ACC112 (cell line): ENCODE measurements at regions not wholly inside any gene's neighbourhood (a gene's known extent, or its start where the extent isn't known, plus 50 kb on each side); places are given as distances from the start of the nearest gene placed in this dataset.

Experiments
- H2AFZ ChIP-seq: fragments of 200-600 bp; sonication (generic); one replicate; pipeline ENCODE4 v1.6.0; 2017; ENCODE audit warnings: antibody characterized with exemption, low read length; ENCODE audit not compliant: unreplicated experiment
- H3K27ac ChIP-seq: fragments of 200-600 bp; sonication (generic); 2 replicates; pipeline ENCODE4 v1.5.1; 2014; ENCODE audit warnings: low read depth, mild to moderate bottlenecking, antibody characterized with exemption, low read length, moderate library complexity
- H3K27me3 ChIP-seq: fragments of 200-600 bp; sonication (generic); 2 replicates; pipeline ENCODE4 v1.6.1; 2014; ENCODE audit warnings: mild to moderate bottlenecking, antibody characterized with exemption, low read length, moderate library complexity, mixed read lengths; ENCODE audit not compliant: insufficient read depth
- H3K36me3 ChIP-seq: fragments of 200-600 bp; sonication (generic); 2 replicates; pipeline ENCODE4 v1.6.1; 2016; ENCODE audit warnings: mild to moderate bottlenecking, antibody characterized with exemption, low read length, moderate library complexity, mixed read lengths; ENCODE audit not compliant: insufficient read depth
- H3K4me1 ChIP-seq: fragments of 200-600 bp; sonication (generic); one replicate; pipeline ENCODE4 v1.6.1; 2016; ENCODE audit warnings: low read length, mixed read lengths; ENCODE audit not compliant: insufficient read depth, unreplicated experiment, control insufficient read depth
- H3K4me3 ChIP-seq: fragments of 200-600 bp; sonication (generic); 2 replicates; pipeline ENCODE4 v1.5.1; 2014; ENCODE audit warnings: mild to moderate bottlenecking, low read depth, low read length
- H3K79me2 ChIP-seq: fragments of 200-600 bp; sonication (generic); one replicate; pipeline ENCODE4 v1.6.0; 2016; ENCODE audit warnings: low read length; ENCODE audit not compliant: control insufficient read depth, unreplicated experiment, insufficient read depth

DNA sequence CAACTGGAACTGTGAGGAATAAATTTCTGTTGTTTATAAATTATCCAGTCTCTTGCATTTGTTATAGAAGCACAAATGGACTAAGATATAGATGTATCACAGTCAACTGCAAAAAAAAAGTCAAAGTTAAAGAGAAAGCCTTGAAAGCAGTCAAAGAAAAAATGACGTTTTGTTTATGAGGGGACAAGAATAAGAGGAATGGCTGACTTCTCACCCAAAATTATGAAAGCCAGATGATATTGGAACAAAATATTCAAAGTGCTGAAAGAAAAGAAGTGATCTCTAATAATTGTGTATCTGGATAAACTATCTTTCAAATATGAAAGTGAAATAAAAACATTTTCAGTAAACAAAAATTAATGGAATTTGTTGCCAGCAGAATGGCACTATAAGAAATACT, 171.8 kb upstream of the IGF1R start:
- H3K4me1 ChIP-seq, result no peaks in the 10 kb centered on the region
- H3K27me3 ChIP-seq, result peaks cover 18% of the 10 kb centered on the region
- no peak overlapping the region for H3K4me3 ChIP-seq
- no peak overlapping the region for H3K27ac ChIP-seq
- H3K79me2 ChIP-seq, result no peaks in the 10 kb centered on the region
- H3K36me3 ChIP-seq, result no peaks in the 10 kb centered on the region
- no peak overlapping the region for H2AFZ ChIP-seq

GRCh38 chr15:98480844-98481243, 167.5 kb upstream of the IGF1R start:
- H3K27me3 ChIP-seq, result peaks cover 34% of the 10 kb centered on the region
- no peak overlapping the region for H3K4me3 ChIP-seq
- no peak overlapping the region for H2AFZ ChIP-seq
- no peaks in the 10 kb centered on the region for H3K4me1 ChIP-seq
- H3K79me2 ChIP-seq, result no peaks in the 10 kb centered on the region
- H3K36me3 ChIP-seq, result no peaks in the 10 kb centered on the region
- no peak overlapping the region for H3K27ac ChIP-seq

- Histone ChIP-seq H3K27ac (no peak overlapping the region), H2AFZ (no peak overlapping the region), H3K4me1 (no peaks in the 10 kb centered on the region), H3K36me3 (no peaks in the 10 kb centered on the region), H3K79me2 (no peaks in the 10 kb centered on the region), H3K27me3 (peaks cover 35% of the 10 kb centered on the region), H3K4me3 (no peak overlapping the region)
Observed at GRCh38 chr15:98483575-98484130, 164.7 kb upstream of the IGF1R start.

DNA sequence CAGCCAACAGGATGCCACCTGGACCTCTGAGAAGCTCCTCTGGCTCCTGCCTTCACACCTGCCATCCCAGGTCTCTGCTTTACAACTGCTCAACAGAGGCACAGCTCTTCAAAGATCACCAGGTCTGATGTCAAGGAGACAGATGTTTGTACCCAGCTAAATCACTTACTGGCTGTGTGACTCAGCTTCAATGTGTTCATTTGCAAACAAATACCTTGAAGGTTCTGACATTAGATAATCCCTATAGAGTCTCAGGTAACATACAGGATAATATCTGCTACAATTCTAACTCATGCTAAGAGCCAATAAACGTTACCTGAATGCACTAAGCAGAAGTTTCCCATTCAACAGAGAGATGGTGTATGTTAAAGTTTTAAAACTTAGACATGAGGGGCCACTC, 163.4 kb upstream of the IGF1R start:
- Histone ChIP-seq H3K79me2 (no peaks in the 10 kb centered on the region), H3K4me3 (no peak overlapping the region), H3K27me3 (peaks cover 35% of the 10 kb centered on the region)

DNA sequence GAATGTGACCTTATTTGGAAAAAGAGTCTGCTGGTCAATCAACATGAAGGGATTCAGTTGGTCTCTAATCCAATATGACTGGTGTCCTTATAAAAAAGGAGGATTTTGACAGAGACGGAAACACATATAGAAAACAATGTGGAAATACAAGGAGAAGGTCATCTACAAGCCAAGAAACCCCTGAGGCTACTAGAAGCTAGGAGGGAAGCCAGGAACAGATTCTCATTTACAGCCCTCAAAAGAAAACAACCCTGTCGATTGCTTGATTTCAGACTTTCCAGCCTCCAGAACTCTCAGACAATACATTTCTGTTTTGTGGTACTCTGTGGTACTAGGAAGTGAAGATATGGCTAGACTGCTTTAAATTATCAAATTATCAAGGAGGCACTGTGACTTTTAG, 162.9 kb upstream of the IGF1R start:
- peaks cover 35% of the 10 kb centered on the region for H3K27me3 ChIP-seq
- H3K4me3 ChIP-seq, result no peak overlapping the region
- H3K27ac ChIP-seq, result no peak overlapping the region
- H3K79me2 ChIP-seq, result no peaks in the 10 kb centered on the region
- no peaks in the 10 kb centered on the region for H3K4me1 ChIP-seq
- no peak overlapping the region for H2AFZ ChIP-seq
- no peaks in the 10 kb centered on the region for H3K36me3 ChIP-seq

More for the DNA sequence above, 163.4 kb upstream of the IGF1R start:
- no peaks in the 10 kb centered on the region for H3K4me1 ChIP-seq
- no peaks in the 10 kb centered on the region for H3K36me3 ChIP-seq
- no peak overlapping the region for H2AFZ ChIP-seq
- no peak overlapping the region for H3K27ac ChIP-seq

GRCh38 chr15:98493966-98494511, 154.3 kb upstream of the IGF1R start:
- Histone ChIP-seq H3K4me3 (no peak overlapping the region), H3K27ac (no peak overlapping the region), H3K4me1 (no peaks in the 10 kb centered on the region), H3K79me2 (no peaks in the 10 kb centered on the region), H3K27me3 (peaks cover 5% of the 10 kb centered on the region), H2AFZ (no peak overlapping the region), H3K36me3 (no peaks in the 10 kb centered on the region)

GRCh38 chr15:98501192-98501591, 147.1 kb upstream of the IGF1R start:
- H3K79me2 ChIP-seq, result no peaks in the 10 kb centered on the region
- H2AFZ ChIP-seq, result no peak overlapping the region
- H3K4me3 ChIP-seq, result no peak overlapping the region
- H3K27me3 ChIP-seq, result peaks cover 41% of the 10 kb centered on the region
- no peaks in the 10 kb centered on the region for H3K4me1 ChIP-seq
- H3K27ac ChIP-seq, result no peak overlapping the region
- H3K36me3 ChIP-seq, result no peaks in the 10 kb centered on the region

- Histone ChIP-seq H3K36me3 (no peaks in the 10 kb centered on the region), H3K27me3 (peaks cover 41% of the 10 kb centered on the region), H3K4me1 (no peaks in the 10 kb centered on the region), H3K4me3 (no peak overlapping the region), H3K79me2 (no peaks in the 10 kb centered on the region), H2AFZ (no peak overlapping the region), H3K27ac (no peak overlapping the region)
Observed at GRCh38 chr15:98501632-98502031, 146.7 kb upstream of the IGF1R start.

DNA sequence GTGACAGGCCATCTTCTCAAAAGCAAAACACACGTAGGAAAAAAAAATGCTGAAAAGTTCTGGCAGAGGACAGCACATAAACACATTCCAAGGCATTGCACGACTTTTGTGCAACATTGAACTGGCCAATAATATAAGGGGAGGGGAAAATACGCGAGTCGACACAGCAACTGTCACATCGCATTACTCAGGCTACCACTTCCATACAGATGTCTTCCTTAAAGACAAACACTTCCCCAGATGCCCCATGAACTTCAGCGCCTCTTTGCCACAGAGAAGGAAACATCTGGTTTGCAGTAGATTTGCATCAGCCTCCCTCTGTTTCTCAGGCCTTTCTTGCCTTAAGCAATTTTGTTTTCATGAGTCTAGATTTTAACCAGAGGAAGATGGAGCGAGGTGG, 144.4 kb upstream of the IGF1R start:
- Histone ChIP-seq H2AFZ (no peak overlapping the region), H3K4me1 (no peaks in the 10 kb centered on the region), H3K27ac (no peak overlapping the region), H3K27me3 (peaks cover 58% of the 10 kb centered on the region), H3K36me3 (no peaks in the 10 kb centered on the region), H3K4me3 (no peak overlapping the region), H3K79me2 (no peaks in the 10 kb centered on the region)

DNA sequence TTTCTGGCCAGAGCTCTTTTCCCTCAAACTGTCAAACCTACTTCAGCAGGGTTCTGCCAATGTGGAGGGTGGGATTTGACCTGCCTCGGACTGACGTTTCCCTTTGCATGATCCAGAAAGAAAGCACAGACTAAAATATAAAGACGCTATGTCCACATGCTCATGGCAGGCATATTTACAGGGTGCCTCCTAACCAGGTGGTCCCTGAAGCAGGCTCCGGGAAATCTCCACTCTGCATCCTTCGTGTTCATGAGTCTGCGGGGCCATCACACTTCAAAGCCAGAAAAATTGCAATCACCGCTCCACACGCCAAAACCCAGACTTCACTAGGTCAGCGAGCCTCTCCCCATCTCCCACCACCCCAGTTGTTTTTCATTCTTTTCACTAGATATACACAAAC, 143.3 kb upstream of the IGF1R start:
- Histone ChIP-seq H3K4me1 (no peaks in the 10 kb centered on the region), H3K27ac (no peak overlapping the region), H3K27me3 (peaks cover 65% of the 10 kb centered on the region), H3K36me3 (no peaks in the 10 kb centered on the region), H2AFZ (no peak overlapping the region), H3K4me3 (no peak overlapping the region), H3K79me2 (no peaks in the 10 kb centered on the region)

DNA sequence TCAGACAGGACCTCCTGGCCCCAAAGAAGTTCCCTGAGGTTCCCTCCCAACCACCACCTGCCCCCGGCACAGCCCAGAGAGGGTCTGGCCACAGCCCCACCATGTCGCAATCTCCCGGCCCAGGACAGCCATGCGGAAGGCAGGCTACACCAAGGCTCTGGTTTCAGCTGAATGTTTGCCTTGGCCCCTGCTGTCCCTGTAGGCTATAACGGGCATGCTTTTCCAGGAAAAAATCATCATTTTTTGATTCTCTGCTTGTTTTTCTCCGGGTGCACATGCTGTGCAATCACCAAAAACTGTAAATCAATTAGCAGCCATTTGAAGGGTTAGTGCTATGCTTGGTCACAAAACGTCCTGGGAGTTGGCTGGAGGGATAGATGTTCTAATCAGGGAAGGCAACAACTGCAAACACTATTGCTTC, 142.7 kb upstream of the IGF1R start:
- Histone ChIP-seq H3K36me3 (no peaks in the 10 kb centered on the region), H2AFZ (no peak overlapping the region), H3K27ac (no peak overlapping the region), H3K27me3 (peaks cover 70% of the 10 kb centered on the region), H3K4me3 (no peak overlapping the region), H3K4me1 (no peaks in the 10 kb centered on the region), H3K79me2 (no peaks in the 10 kb centered on the region)
